GM12892 (cell line): ENCODE measurements at regions not wholly inside any gene's neighbourhood (a gene's known extent, or its start where the extent isn't known, plus 50 kb on each side); places are given as distances from the start of the nearest gene placed in this dataset.

Experiments
- POLR2A ChIP-seq: IDR thresholded peaks from 2 replicates; pipeline ENCODE4 v1.6.1; 2011; ENCODE audit warnings: low read depth, low read length, control low read depth
- POLR2AphosphoS5 ChIP-seq: IDR thresholded peaks from 2 replicates; pipeline ENCODE4 v1.6.1; 2011; ENCODE audit warnings: low read depth, low read length, control low read depth

GRCh38 chr5:168017313-168017712 is 274.1 kb upstream of the WWC1 start:
- no peak for TF ChIP-seq POLR2A
- no peak for TF ChIP-seq POLR2AphosphoS5
